Fibroblast of the aortic adventitia (primary cell): ENCODE measurements at regions not wholly inside any gene's neighbourhood (a gene's known extent, or its start where the extent isn't known, plus 50 kb on each side); places are given as distances from the start of the nearest gene placed in this dataset.
"Not testable (repeated sequence)": the region's sequence is repeated elsewhere in the genome, so short reads cannot be mapped to it uniquely, and the experiment has no call there.

ENCODE experiments used
- DNase-seq: peaks from one replicate; pipeline ENCODE4 v3.0.0-alpha.2; 2010; ENCODE audit warnings: low read depth
- H3K4me3 ChIP-seq: 2 replicates; pipeline ENCODE4 v1.5.1; 2011; ENCODE audit warnings: low read depth, mild to moderate bottlenecking, control low read depth, low read length, moderate library complexity
- CTCF ChIP-seq: IDR thresholded peaks from 2 replicates; pipeline ENCODE4 v1.5.1; 2011; ENCODE audit warnings: mild to moderate bottlenecking, low read length, control low read depth, inconsistent platforms; ENCODE audit not compliant: insufficient read depth

GRCh38 chrX:115357326-115358120 is 68.0 kb downstream of the LUZP4 start:
- H3K4me3 ChIP-seq = no peak overlapping the region
- DNase-seq = peak; percentile 64
- TF ChIP-seq CTCF = no peak

DNA sequence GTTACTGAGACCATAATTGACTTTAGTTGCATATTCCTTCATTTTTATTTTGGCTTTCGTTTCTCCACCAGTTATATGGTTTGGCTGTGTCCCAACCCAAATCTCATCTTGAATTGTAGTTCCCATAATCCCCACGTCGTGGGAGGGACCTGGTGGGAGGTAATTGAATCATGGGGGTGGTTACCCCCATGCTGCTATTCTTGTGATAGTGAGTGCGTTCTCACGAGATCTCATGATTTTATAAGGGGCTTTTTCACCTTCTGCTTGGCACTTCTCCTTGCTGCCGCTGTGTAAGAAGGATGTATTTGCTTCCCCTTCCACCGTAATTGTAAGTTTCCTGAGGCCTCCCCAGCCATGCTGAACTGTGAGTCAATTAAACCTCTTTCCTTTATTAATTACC is 70.0 kb downstream of the LUZP4 start:
- DNase-seq, H3K4me3 ChIP-seq: not testable (repeated sequence)

GRCh38 chrX:115360220-115360781 is 70.8 kb downstream of the LUZP4 start:
- TF ChIP-seq CTCF = no peak
- no peak overlapping the region for H3K4me3 ChIP-seq
- peak; percentile 82 for DNase-seq

DNA sequence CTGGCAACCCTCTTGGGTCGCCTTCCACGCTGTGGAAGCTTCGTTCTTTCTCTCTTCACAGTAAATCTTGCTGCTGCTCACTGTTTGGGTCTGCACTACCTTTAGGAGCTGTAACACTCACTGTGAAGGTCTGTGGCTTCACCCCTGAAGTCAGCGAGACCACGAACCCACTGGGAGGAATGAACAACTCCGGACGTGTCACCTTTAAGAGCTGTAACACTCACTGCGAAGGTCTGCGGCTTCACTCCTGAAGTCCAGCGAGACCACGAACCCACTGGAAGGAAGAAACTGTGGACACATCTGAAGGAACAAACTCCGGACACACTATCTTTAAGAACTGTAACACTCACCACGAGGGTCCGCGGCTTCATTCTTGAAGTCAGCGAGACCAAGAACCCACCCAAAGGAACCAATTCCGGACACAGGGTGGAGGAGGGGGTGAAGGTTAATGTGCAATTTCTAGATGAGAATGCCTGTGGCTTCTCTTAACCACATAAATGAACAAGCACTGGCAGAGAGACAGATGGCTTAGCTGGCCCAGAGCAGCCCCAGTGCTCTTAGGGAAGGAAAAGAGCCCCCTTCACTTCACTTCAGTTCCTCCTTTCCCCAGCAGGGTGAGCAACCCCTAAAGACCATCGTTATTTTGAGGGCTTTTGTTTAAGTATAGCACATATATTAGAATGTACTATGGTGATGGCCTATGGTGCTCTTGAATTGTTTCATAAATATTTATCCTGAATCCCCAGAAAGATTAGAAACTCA is 73.0 kb downstream of the LUZP4 start:
- DNase-seq = peak; percentile 32
- TF ChIP-seq CTCF = peak; percentile 28
- H3K4me3 ChIP-seq = no peak overlapping the region

DNA sequence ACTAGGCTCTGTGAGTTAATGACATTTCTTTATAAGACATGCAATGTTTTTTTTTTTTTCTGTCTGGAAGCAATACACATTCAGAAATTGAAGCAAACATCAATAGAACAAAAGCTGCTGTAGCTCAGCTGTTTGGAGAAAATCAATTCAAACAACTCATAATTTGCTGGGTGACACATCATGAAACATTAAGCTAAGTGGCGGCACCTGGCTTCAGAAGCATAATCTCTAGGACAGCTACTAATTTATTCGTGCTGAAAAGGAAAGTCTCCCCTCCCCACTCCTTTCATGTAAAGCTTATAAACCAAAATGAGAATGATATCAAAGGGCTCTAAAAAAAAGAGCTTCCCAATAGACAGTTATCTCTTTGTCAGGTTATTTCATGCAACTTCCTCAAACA is 73.9 kb downstream of the LUZP4 start:
- no peak overlapping the region for H3K4me3 ChIP-seq
- no peak for DNase-seq
- TF ChIP-seq CTCF = no peak

- TF ChIP-seq CTCF = no peak
- no peak overlapping the region for H3K4me3 ChIP-seq
- DNase-seq = no peak
Measured at GRCh38 chrX:115363897-115364296, 74.4 kb downstream of the LUZP4 start.

DNA sequence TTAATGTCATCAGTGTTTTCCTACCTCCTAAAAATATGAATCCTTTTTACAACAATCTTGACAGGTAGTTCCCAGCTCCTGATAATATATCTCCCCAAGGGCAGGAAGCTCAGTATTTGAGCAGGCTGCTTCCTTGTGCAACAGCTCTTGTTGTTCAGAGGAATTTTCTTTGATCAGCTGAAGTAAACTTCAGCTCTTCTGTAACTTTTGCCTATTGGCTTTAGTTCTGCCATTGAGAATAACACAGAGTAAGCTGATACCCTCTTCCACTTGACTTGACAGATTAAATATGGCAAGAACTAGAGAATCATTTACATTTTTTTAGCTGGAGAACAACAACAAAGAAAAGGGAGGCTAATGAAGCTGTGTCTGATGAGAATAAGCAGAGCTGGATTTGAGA is 75.2 kb downstream of the LUZP4 start:
- no peak overlapping the region for H3K4me3 ChIP-seq
- DNase-seq = no peak
- TF ChIP-seq CTCF = no peak
